HFFc6 (cell line): ENCODE measurements at regions not wholly inside any gene's neighbourhood (a gene's known extent, or its start where the extent isn't known, plus 50 kb on each side); places are given as distances from the start of the nearest gene placed in this dataset.

ENCODE experiments used
- DNase-seq: peaks from one replicate; pipeline ENCODE4 v3.0.0-alpha.2; 2018
- H3K27ac Mint-ChIP-seq: 2 replicates; pipeline ENCODE4 v1.8.0; 2020; ENCODE audit warnings: mild to moderate bottlenecking, mixed read lengths
- H3K27me3 Mint-ChIP-seq: 2 replicates; pipeline ENCODE4 v1.8.0; 2021; ENCODE audit warnings: mild to moderate bottlenecking, moderate library complexity, mixed read lengths; ENCODE audit not compliant: insufficient read depth
- H3K36me3 Mint-ChIP-seq: 2 replicates; pipeline ENCODE4 v1.8.0; 2021; ENCODE audit warnings: low read depth, mixed read lengths
- H3K4me1 Mint-ChIP-seq: 2 replicates; pipeline ENCODE4 v1.8.0; 2020; ENCODE audit warnings: low read depth, mixed read lengths
- H3K4me3 Mint-ChIP-seq: 2 replicates; pipeline ENCODE4 v1.8.0; 2020; ENCODE audit warnings: mild to moderate bottlenecking, moderate library complexity, mixed read lengths
- H3K9me3 Mint-ChIP-seq: 2 replicates; pipeline ENCODE4 v1.8.0; 2020; ENCODE audit warnings: mild to moderate bottlenecking, mixed read lengths
- CTCF ChIP-seq: fragments of 200-600 bp; sonication (generic); IDR thresholded peaks from 2 replicates; pipeline ENCODE4 v1.5.0; 2021; ENCODE audit warnings: antibody characterized with exemption, mild to moderate bottlenecking

- Mint-ChIP-seq H3K4me1 (no peaks in the 10 kb centered on the region), H3K27me3 (no peaks in the 10 kb centered on the region), H3K27ac (no peak overlapping the region), H3K9me3 (peaks cover 67% of the 10 kb centered on the region), H3K36me3 (no peaks in the 10 kb centered on the region; the same call in 1 of the 2 replicates), H3K4me3 (no peak overlapping the region)
- no peak for TF ChIP-seq CTCF
- DNase-seq = no peak
Measured at GRCh38 chr6:91631227-91631626, 1044.4 kb upstream of the MAP3K7 start.

GRCh38 chr6:91626911-91627310 is 1040.0 kb upstream of the MAP3K7 start:
- Mint-ChIP-seq H3K27me3 (no peaks in the 10 kb centered on the region), H3K27ac (no peak overlapping the region), H3K4me1 (no peaks in the 10 kb centered on the region), H3K36me3 (no peaks in the 10 kb centered on the region; the same call in 1 of the 2 replicates), H3K4me3 (no peak overlapping the region), H3K9me3 (peaks cover 36% of the 10 kb centered on the region)
- DNase-seq = no peak
- TF ChIP-seq CTCF = no peak

GRCh38 chr6:91613481-91613880 is 1026.6 kb upstream of the MAP3K7 start:
- no peak for DNase-seq
- H3K4me1 Mint-ChIP-seq = no peaks in the 10 kb centered on the region
- no peak overlapping the region for H3K27ac Mint-ChIP-seq
- H3K27me3 Mint-ChIP-seq = no peaks in the 10 kb centered on the region
- H3K36me3 Mint-ChIP-seq = peaks cover 3% of the 10 kb centered on the region; the same call in 1 of the 2 replicates
- H3K9me3 Mint-ChIP-seq = peaks cover 29% of the 10 kb centered on the region
- TF ChIP-seq CTCF = no peak
- H3K4me3 Mint-ChIP-seq = no peak overlapping the region

- no peaks in the 10 kb centered on the region for H3K27me3 Mint-ChIP-seq
- no peak for TF ChIP-seq CTCF
- H3K4me3 Mint-ChIP-seq = no peak overlapping the region
- no peak for DNase-seq
- H3K4me1 Mint-ChIP-seq = no peaks in the 10 kb centered on the region
- peaks cover 3% of the 10 kb centered on the region; the same call in 1 of the 2 replicates for H3K36me3 Mint-ChIP-seq
- peaks cover 27% of the 10 kb centered on the region for H3K9me3 Mint-ChIP-seq
- no peak overlapping the region for H3K27ac Mint-ChIP-seq
Measured at GRCh38 chr6:91611190-91611589, 1024.3 kb upstream of the MAP3K7 start.

GRCh38 chr6:91608428-91608827 is 1021.6 kb upstream of the MAP3K7 start:
- Mint-ChIP-seq H3K4me1 (no peaks in the 10 kb centered on the region), H3K4me3 (no peak overlapping the region), H3K36me3 (no peaks in the 10 kb centered on the region), H3K9me3 (peaks cover 34% of the 10 kb centered on the region), H3K27me3 (no peaks in the 10 kb centered on the region), H3K27ac (no peak overlapping the region)
- no peak for TF ChIP-seq CTCF
- no peak for DNase-seq
